GM12872 (cell line): ENCODE measurements at regions not wholly inside any gene's neighbourhood (a gene's known extent, or its start where the extent isn't known, plus 50 kb on each side); places are given as distances from the start of the nearest gene placed in this dataset.

ENCODE experiments used
- CTCF ChIP-seq: IDR thresholded peaks from 3 replicates; pipeline ENCODE4 v1.5.1; 2011; ENCODE audit warnings: low read depth, mild to moderate bottlenecking, low read length, moderate library complexity; ENCODE audit not compliant: insufficient read depth

- no peak for TF ChIP-seq CTCF
These were observed 67.4 kb downstream of the ARRDC3 start for GRCh38 chr5:91315701-91316100.

- TF ChIP-seq CTCF, result no peak
These were observed 69.1 kb downstream of the ARRDC3 start for GRCh38 chr5:91313757-91314673.

- TF ChIP-seq CTCF, result no peak
These were observed 70.4 kb downstream of the ARRDC3 start for GRCh38 chr5:91312698-91313097.

GRCh38 chr5:91311697-91312501 lies 71.2 kb downstream of the ARRDC3 start:
- TF ChIP-seq CTCF, result no peak

- TF ChIP-seq CTCF, result no peak
These were observed 71.9 kb downstream of the ARRDC3 start for GRCh38 chr5:91311168-91311696.

GRCh38 chr5:91307048-91307447 lies 76.1 kb downstream of the ARRDC3 start:
- TF ChIP-seq CTCF, result no peak

- TF ChIP-seq CTCF, result no peak
These were observed 76.6 kb downstream of the ARRDC3 start for GRCh38 chr5:91306497-91306896.
